B cell (primary cell): ENCODE measurements at regions not wholly inside any gene's neighbourhood (a gene's known extent, or its start where the extent isn't known, plus 50 kb on each side); places are given as distances from the start of the nearest gene placed in this dataset.

Experiments used
- EZH2 ChIP-seq: IDR thresholded peaks from 2 replicates; pipeline ENCODE4 v1.6.1; 2012; ENCODE audit warnings: borderline replicate concordance, low read depth, mild to moderate bottlenecking, moderate library complexity, low read length; ENCODE audit not compliant: insufficient read depth, poor library complexity, severe bottlenecking
- TF ChIP-seq, protein P1 (sequence below): fragments of 200-600 bp; IDR thresholded peaks from one replicate; pipeline ENCODE4 v1.8.0; 2022; ENCODE audit warnings: antibody characterized with exemption, mild to moderate bottlenecking

DNA sequence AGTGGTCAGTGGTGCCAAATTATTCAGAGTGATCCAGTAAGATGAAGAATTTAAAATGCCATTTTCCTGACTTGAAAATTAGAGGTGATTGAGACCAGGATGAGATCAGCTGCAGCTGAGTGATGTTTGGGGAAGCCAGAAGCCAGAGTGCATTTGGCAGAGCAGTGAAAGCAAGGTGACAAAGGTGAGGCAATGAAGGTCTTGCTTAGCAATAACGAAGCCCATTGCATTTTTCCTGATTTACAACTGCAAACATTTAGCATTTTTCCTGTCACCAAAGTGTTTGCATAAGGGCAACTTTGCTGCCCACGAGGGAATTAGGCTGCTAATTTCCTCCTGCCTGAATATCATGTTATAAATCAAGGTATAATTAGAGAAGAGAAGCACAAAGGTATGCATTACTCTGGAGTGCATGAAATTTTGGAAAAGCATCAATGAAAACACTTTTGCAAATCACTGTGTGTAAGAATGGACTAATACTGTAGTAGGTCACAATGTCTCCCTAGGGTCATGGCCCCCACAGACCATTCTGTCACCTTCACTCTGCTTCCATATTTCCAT is 188.2 kb upstream of the LYPLAL1 start:
- TF ChIP-seq, protein P1, sequence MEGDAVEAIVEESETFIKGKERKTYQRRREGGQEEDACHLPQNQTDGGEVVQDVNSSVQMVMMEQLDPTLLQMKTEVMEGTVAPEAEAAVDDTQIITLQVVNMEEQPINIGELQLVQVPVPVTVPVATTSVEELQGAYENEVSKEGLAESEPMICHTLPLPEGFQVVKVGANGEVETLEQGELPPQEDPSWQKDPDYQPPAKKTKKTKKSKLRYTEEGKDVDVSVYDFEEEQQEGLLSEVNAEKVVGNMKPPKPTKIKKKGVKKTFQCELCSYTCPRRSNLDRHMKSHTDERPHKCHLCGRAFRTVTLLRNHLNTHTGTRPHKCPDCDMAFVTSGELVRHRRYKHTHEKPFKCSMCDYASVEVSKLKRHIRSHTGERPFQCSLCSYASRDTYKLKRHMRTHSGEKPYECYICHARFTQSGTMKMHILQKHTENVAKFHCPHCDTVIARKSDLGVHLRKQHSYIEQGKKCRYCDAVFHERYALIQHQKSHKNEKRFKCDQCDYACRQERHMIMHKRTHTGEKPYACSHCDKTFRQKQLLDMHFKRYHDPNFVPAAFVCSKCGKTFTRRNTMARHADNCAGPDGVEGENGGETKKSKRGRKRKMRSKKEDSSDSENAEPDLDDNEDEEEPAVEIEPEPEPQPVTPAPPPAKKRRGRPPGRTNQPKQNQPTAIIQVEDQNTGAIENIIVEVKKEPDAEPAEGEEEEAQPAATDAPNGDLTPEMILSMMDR: no peak
- no peak for TF ChIP-seq EZH2
